GM19395 (cell line): ENCODE measurements at regions not wholly inside any gene's neighbourhood (a gene's known extent, or its start where the extent isn't known, plus 50 kb on each side); places are given as distances from the start of the nearest gene placed in this dataset.
"Not testable (repeated sequence)": the region's sequence is repeated elsewhere in the genome, so short reads cannot be mapped to it uniquely, and the experiment has no call there.

Experiments used
- ATAC-seq: cut with Tn5 transposase; IDR thresholded peaks from one replicate; pipeline ENCODE4 v1.9.1; 2021; ENCODE audit warnings: mild to moderate bottlenecking, moderate library complexity; ENCODE audit not compliant: unreplicated experiment

- ATAC-seq, result no peak
Measured at GRCh38 chr5:152607401-152608160, 202.5 kb upstream of the NMUR2 start.

GRCh38 chr5:152608458-152608857, 203.4 kb upstream of the NMUR2 start:
- no peak for ATAC-seq

GRCh38 chr5:152619756-152620155, 214.7 kb upstream of the NMUR2 start:
- ATAC-seq, result no peak

- no peak for ATAC-seq
Measured at GRCh38 chr5:152622628-152623027, 217.5 kb upstream of the NMUR2 start.

- no peak for ATAC-seq
Measured at GRCh38 chr5:152623951-152624350, 218.9 kb upstream of the NMUR2 start.

- no peak for ATAC-seq
Measured at GRCh38 chr5:152625696-152626095, 220.6 kb upstream of the NMUR2 start.

- ATAC-seq, result no peak
Measured at GRCh38 chr5:152631221-152631620, 226.1 kb upstream of the NMUR2 start.

- no peak for ATAC-seq
Measured at GRCh38 chr5:152632360-152632759, 227.3 kb upstream of the NMUR2 start.

GRCh38 chr5:152634586-152634985, 229.5 kb upstream of the NMUR2 start:
- no peak for ATAC-seq

GRCh38 chr5:152638996-152639552, 234.0 kb upstream of the NMUR2 start:
- no peak for ATAC-seq

- ATAC-seq, result no peak
Measured at GRCh38 chr5:152641970-152642805, 237.1 kb upstream of the NMUR2 start.

- no peak for ATAC-seq
Measured at GRCh38 chr5:152642880-152643279, 237.8 kb upstream of the NMUR2 start.

GRCh38 chr5:152644029-152644728, 239.1 kb upstream of the NMUR2 start:
- ATAC-seq, result no peak

GRCh38 chr5:152649609-152650008, 244.5 kb upstream of the NMUR2 start:
- ATAC-seq, result no peak

- no peak for ATAC-seq
Measured at GRCh38 chr5:152650413-152650812, 245.3 kb upstream of the NMUR2 start.

- not testable (repeated sequence) for ATAC-seq
Measured at GRCh38 chr5:152659470-152659869, 254.4 kb upstream of the NMUR2 start.

- ATAC-seq, result no peak
Measured at GRCh38 chr5:152673601-152674000, 268.5 kb upstream of the NMUR2 start.

GRCh38 chr5:152674403-152674802, 269.3 kb upstream of the NMUR2 start:
- ATAC-seq, result no peak

GRCh38 chr5:152676196-152676595, 271.1 kb upstream of the NMUR2 start:
- ATAC-seq, result no peak

GRCh38 chr5:152683205-152683604, 278.1 kb upstream of the NMUR2 start:
- ATAC-seq, result no peak

- ATAC-seq, result no peak
Measured at GRCh38 chr5:152686931-152687330, 281.9 kb upstream of the NMUR2 start.
